T-helper 1 cell treated with Interleukin-12 subunit alpha and Interleukin-12 subunit beta and Interleukin-4 antibody, amounts not matched to agents 30 μg/mL and 1 μg/mL, for 36 hours (primary cell): ENCODE measurements at regions not wholly inside any gene's neighbourhood (a gene's known extent, or its start where the extent isn't known, plus 50 kb on each side); places are given as distances from the start of the nearest gene placed in this dataset.
"Not testable (repeated sequence)": the region's sequence is repeated elsewhere in the genome, so short reads cannot be mapped to it uniquely, and the experiment has no call there.

Experiments
- H3K27ac Mint-ChIP-seq: one replicate; pipeline ENCODE4 v1.8.0; 2021; ENCODE audit warnings: mild to moderate bottlenecking, mixed read lengths
- H3K27me3 Mint-ChIP-seq: one replicate; pipeline ENCODE4 v1.8.0; 2021; ENCODE audit warnings: low read depth, mixed read lengths
- H3K36me3 Mint-ChIP-seq: one replicate; pipeline ENCODE4 v1.8.0; 2021; ENCODE audit warnings: low read depth, mixed read lengths
- H3K4me1 Mint-ChIP-seq: one replicate; pipeline ENCODE4 v1.8.0; 2021; ENCODE audit warnings: low read depth, mixed read lengths
- H3K4me3 Mint-ChIP-seq: one replicate; pipeline ENCODE4 v1.8.0; 2021; ENCODE audit warnings: mild to moderate bottlenecking, moderate library complexity, mixed read lengths
- H3K9me3 Mint-ChIP-seq: one replicate; pipeline ENCODE4 v1.8.0; 2021; ENCODE audit warnings: mixed read lengths

GRCh38 chr4:10787365-10787764, 102.8 kb upstream of the CLNK start:
- Mint-ChIP-seq H3K27me3 (no peaks in the 10 kb centered on the region), H3K27ac (no peak overlapping the region), H3K36me3 (no peaks in the 10 kb centered on the region), H3K9me3 (no peaks in the 10 kb centered on the region), H3K4me3 (no peak overlapping the region), H3K4me1 (peaks cover 5% of the 10 kb centered on the region)

GRCh38 chr4:10784621-10785020, 100.1 kb upstream of the CLNK start:
- Mint-ChIP-seq H3K36me3 (no peaks in the 10 kb centered on the region), H3K4me3 (no peak overlapping the region), H3K4me1 (peaks cover 5% of the 10 kb centered on the region), H3K27ac (no peak overlapping the region), H3K9me3 (no peaks in the 10 kb centered on the region), H3K27me3 (no peaks in the 10 kb centered on the region)

GRCh38 chr4:10783351-10783750, 98.8 kb upstream of the CLNK start:
- Mint-ChIP-seq H3K9me3 (no peaks in the 10 kb centered on the region), H3K4me1 (peaks cover 5% of the 10 kb centered on the region), H3K4me3 (no peak overlapping the region), H3K27me3 (no peaks in the 10 kb centered on the region), H3K27ac (no peak overlapping the region), H3K36me3 (no peaks in the 10 kb centered on the region)

DNA sequence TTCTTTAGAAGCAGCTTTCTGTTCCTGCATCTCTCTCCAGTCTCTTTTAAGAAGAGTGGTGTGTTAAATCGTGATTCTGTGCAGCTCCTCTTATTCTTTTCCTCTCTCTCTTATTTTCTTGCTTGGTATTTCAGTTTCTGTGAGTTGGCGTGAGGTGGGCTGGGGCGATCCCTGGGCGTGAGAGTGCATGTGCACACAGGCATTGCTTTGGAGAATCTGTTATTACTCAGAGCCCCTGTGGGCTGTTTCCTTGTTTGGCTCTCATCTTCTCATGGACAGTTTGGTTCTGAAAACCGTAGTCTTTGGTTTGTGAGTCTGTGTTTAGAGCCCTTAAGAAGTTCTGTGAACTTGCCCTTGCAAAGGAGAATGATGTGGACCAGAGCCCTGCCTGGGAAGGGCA, 97.2 kb upstream of the CLNK start:
- no peak overlapping the region for H3K27ac Mint-ChIP-seq
- no peaks in the 10 kb centered on the region for H3K36me3 Mint-ChIP-seq
- peaks cover 5% of the 10 kb centered on the region for H3K4me1 Mint-ChIP-seq
- no peak overlapping the region for H3K4me3 Mint-ChIP-seq
- no peaks in the 10 kb centered on the region for H3K9me3 Mint-ChIP-seq
- no peaks in the 10 kb centered on the region for H3K27me3 Mint-ChIP-seq

- H3K36me3 Mint-ChIP-seq, H3K27ac Mint-ChIP-seq, H3K9me3 Mint-ChIP-seq, H3K4me3 Mint-ChIP-seq, H3K27me3 Mint-ChIP-seq, H3K4me1 Mint-ChIP-seq: not testable (repeated sequence)
These were observed 96.2 kb upstream of the CLNK start for GRCh38 chr4:10780803-10781202.

DNA sequence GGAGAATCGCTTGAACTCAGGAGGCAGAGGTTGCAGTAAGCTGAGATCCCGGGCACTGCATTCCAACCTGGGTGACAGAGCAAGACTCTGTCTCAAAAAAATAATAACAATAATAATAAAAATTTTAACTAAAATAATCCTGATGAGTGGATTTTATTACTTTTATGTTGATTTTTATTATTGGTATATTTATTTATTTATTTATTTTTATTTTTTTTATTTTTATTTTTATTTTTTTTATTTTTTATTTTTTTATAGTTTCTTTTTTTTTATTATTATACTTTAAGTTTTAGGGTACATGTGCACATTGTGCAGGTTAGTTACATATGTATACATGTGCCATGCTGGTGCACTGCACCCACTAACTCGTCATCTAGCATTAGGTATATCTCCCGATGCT, 90.6 kb upstream of the CLNK start:
- H3K27ac Mint-ChIP-seq, H3K4me3 Mint-ChIP-seq, H3K9me3 Mint-ChIP-seq, H3K36me3 Mint-ChIP-seq, H3K27me3 Mint-ChIP-seq, H3K4me1 Mint-ChIP-seq: not testable (repeated sequence)

DNA sequence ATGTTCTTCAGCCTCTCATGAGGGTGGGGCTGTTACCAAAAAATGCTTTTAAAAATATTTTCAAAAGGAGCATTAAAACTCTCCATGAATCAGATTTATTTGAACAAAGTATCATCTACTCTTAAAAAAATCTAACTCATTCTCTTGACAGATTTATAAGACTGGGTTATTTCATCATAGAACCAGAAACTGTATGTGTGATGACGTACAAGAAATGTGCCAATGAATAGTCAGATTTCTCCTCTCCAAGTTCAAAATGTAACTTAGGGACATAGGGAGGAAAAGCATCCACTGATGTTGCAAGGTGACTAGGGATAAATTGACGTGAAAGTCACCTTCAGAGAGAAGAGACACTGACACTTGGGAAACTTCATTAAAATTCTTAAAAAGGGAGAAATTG, 89.1 kb upstream of the CLNK start:
- no peaks in the 10 kb centered on the region for H3K36me3 Mint-ChIP-seq
- no peaks in the 10 kb centered on the region for H3K4me1 Mint-ChIP-seq
- no peaks in the 10 kb centered on the region for H3K9me3 Mint-ChIP-seq
- no peaks in the 10 kb centered on the region for H3K27me3 Mint-ChIP-seq
- no peak overlapping the region for H3K27ac Mint-ChIP-seq
- no peak overlapping the region for H3K4me3 Mint-ChIP-seq

DNA sequence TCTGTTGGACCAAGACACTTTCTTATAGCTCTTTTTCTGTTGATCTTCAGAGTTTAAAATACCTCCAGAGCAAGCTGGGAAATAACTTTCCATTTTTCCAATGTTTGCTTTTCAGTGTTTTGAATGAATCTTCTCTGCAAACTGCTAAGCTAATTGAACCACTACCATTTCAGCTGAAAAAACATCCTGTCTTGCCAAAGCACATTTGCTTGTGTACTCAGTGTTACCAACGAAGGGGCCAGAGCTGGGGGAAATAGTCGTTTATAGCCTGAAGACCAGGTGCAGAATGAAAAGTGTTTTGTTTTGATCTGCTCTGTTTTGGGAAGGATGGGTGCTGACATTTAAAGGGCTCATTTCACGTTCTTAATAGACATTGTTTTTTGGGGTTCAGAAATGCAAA, 88.4 kb upstream of the CLNK start:
- no peaks in the 10 kb centered on the region for H3K27me3 Mint-ChIP-seq
- no peaks in the 10 kb centered on the region for H3K36me3 Mint-ChIP-seq
- no peak overlapping the region for H3K27ac Mint-ChIP-seq
- H3K9me3 Mint-ChIP-seq, result no peaks in the 10 kb centered on the region
- H3K4me1 Mint-ChIP-seq, result no peaks in the 10 kb centered on the region
- H3K4me3 Mint-ChIP-seq, result no peak overlapping the region

- no peak overlapping the region for H3K4me3 Mint-ChIP-seq
- peaks cover 30% of the 10 kb centered on the region for H3K9me3 Mint-ChIP-seq
- H3K27ac Mint-ChIP-seq, result no peak overlapping the region
- H3K27me3 Mint-ChIP-seq, result no peaks in the 10 kb centered on the region
- H3K4me1 Mint-ChIP-seq, result no peaks in the 10 kb centered on the region
- H3K36me3 Mint-ChIP-seq, result peaks cover 2% of the 10 kb centered on the region
These were observed 80.8 kb upstream of the CLNK start for GRCh38 chr4:10765386-10765785.

- Mint-ChIP-seq H3K9me3 (peaks cover 33% of the 10 kb centered on the region), H3K27me3 (no peaks in the 10 kb centered on the region), H3K4me1 (no peaks in the 10 kb centered on the region), H3K4me3 (no peak overlapping the region), H3K36me3 (peaks cover 2% of the 10 kb centered on the region), H3K27ac (no peak overlapping the region)
These were observed 78.0 kb upstream of the CLNK start for GRCh38 chr4:10762561-10762960.

GRCh38 chr4:10761903-10762302, 77.3 kb upstream of the CLNK start:
- Mint-ChIP-seq H3K27me3 (no peaks in the 10 kb centered on the region), H3K9me3 (peaks cover 33% of the 10 kb centered on the region), H3K27ac (no peak overlapping the region), H3K4me1 (no peaks in the 10 kb centered on the region), H3K4me3 (no peak overlapping the region), H3K36me3 (peaks cover 2% of the 10 kb centered on the region)

- H3K27ac Mint-ChIP-seq, result no peak overlapping the region
- no peaks in the 10 kb centered on the region for H3K4me1 Mint-ChIP-seq
- no peaks in the 10 kb centered on the region for H3K27me3 Mint-ChIP-seq
- peaks cover 29% of the 10 kb centered on the region for H3K9me3 Mint-ChIP-seq
- H3K4me3 Mint-ChIP-seq, result no peak overlapping the region
- peaks cover 2% of the 10 kb centered on the region for H3K36me3 Mint-ChIP-seq
These were observed 75.5 kb upstream of the CLNK start for GRCh38 chr4:10760086-10760485.

DNA sequence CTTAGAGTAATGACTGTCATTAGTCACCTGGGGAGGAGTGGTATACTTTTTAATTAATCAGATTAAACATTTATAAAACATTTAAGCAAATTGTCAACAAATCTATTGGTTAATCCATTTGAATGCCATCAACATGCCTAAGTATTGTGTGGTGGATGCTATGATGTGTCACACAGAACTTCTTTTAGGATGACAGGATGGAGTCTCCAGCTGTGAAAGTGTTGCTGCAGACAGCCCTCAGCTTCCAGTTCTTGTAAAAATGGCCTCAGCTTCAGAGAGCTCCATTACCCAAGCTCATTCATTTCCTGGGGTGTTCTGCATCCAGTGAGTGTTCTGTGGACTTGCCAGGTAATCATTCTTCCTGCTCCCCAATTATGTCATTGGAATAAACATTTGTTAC, 74.3 kb upstream of the CLNK start:
- no peak overlapping the region for H3K27ac Mint-ChIP-seq
- H3K4me1 Mint-ChIP-seq, result no peaks in the 10 kb centered on the region
- peaks cover 19% of the 10 kb centered on the region for H3K9me3 Mint-ChIP-seq
- H3K4me3 Mint-ChIP-seq, result no peak overlapping the region
- no peaks in the 10 kb centered on the region for H3K27me3 Mint-ChIP-seq
- no peaks in the 10 kb centered on the region for H3K36me3 Mint-ChIP-seq

- no peak overlapping the region for H3K4me3 Mint-ChIP-seq
- H3K36me3 Mint-ChIP-seq, result no peaks in the 10 kb centered on the region
- H3K27ac Mint-ChIP-seq, result no peak overlapping the region
- peaks cover 7% of the 10 kb centered on the region for H3K9me3 Mint-ChIP-seq
- H3K4me1 Mint-ChIP-seq, result no peaks in the 10 kb centered on the region
- peaks cover 8% of the 10 kb centered on the region for H3K27me3 Mint-ChIP-seq
These were observed 69.4 kb upstream of the CLNK start for GRCh38 chr4:10753856-10754402.

DNA sequence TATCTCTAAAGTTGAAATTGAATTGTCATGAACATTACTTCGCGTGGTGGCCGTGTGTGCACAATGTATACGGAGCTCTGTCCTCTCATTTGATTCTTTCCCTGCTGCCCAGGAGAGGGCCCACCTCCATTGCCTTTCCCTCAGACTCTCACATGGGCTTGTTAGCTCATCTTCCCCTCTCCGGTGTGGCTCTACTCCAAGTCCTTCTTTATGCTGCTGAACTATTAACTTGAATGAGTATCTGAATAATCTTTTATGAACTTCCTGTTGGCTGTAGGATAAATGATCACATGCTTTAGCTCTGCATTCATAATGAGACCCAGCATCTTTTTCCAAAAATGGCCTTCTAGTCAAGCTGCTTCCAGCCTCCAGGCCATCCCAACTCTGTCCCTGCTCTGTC, 68.8 kb upstream of the CLNK start:
- Mint-ChIP-seq H3K27ac (no peak overlapping the region), H3K9me3 (peaks cover 7% of the 10 kb centered on the region), H3K27me3 (peaks cover 8% of the 10 kb centered on the region), H3K4me1 (no peaks in the 10 kb centered on the region), H3K4me3 (no peak overlapping the region), H3K36me3 (no peaks in the 10 kb centered on the region)

- H3K4me1 Mint-ChIP-seq, result no peaks in the 10 kb centered on the region
- peaks cover 8% of the 10 kb centered on the region for H3K27me3 Mint-ChIP-seq
- no peak overlapping the region for H3K4me3 Mint-ChIP-seq
- H3K27ac Mint-ChIP-seq, result no peak overlapping the region
- no peaks in the 10 kb centered on the region for H3K36me3 Mint-ChIP-seq
- peaks cover 7% of the 10 kb centered on the region for H3K9me3 Mint-ChIP-seq
These were observed 66.1 kb upstream of the CLNK start for GRCh38 chr4:10750714-10751113.
